NCI-H82 treated with DMSO at 0.1 percent for 48 hours (cell line): ENCODE measurements at regions not wholly inside any gene's neighbourhood (a gene's known extent, or its start where the extent isn't known, plus 50 kb on each side); places are given as distances from the start of the nearest gene placed in this dataset.
A peak's percentile ranks its signal among the peaks of the same experiment; 100 is the strongest.
"Not testable (repeated sequence)": the region's sequence is repeated elsewhere in the genome, so short reads cannot be mapped to it uniquely, and the experiment has no call there.

Source experiments
- DNase-seq: peaks from one replicate; lab custom pipeline; 2025; ENCODE audit not compliant: unreplicated experiment; lab: John Stamatoyannopoulos, UW

GRCh38 chr13:70812481-70812880 is 704.2 kb upstream of the KLHL1 start:
- no peak for DNase-seq

GRCh38 chr13:70809588-70809987 is 701.3 kb upstream of the KLHL1 start:
- DNase-seq, result no peak

- no peak for DNase-seq
Observed at GRCh38 chr13:70798385-70798784, 690.1 kb upstream of the KLHL1 start.

GRCh38 chr13:70795484-70795883 is 687.2 kb upstream of the KLHL1 start:
- no peak for DNase-seq

GRCh38 chr13:70792121-70792520 is 683.9 kb upstream of the KLHL1 start:
- DNase-seq, result no peak

- DNase-seq, result no peak
Observed at GRCh38 chr13:70789751-70790150, 681.5 kb upstream of the KLHL1 start.

GRCh38 chr13:70788074-70788473 is 679.8 kb upstream of the KLHL1 start:
- DNase-seq, result no peak

GRCh38 chr13:70784207-70784989 is 676.1 kb upstream of the KLHL1 start:
- peak; percentile 70 for DNase-seq

- no peak for DNase-seq
Observed at GRCh38 chr13:70769817-70770216, 661.6 kb upstream of the KLHL1 start.

GRCh38 chr13:70758932-70759331 is 650.7 kb upstream of the KLHL1 start:
- no peak for DNase-seq

GRCh38 chr13:70756088-70756487 is 647.8 kb upstream of the KLHL1 start:
- DNase-seq, result peak; percentile 61

- DNase-seq, result peak; percentile 96
Observed at GRCh38 chr13:70755456-70755855, 647.2 kb upstream of the KLHL1 start.

- peak; percentile 99 for DNase-seq
Observed at GRCh38 chr13:70747262-70747661, 639.0 kb upstream of the KLHL1 start.

- DNase-seq, result not testable (repeated sequence)
Observed at GRCh38 chr13:70746469-70746868, 638.2 kb upstream of the KLHL1 start.

GRCh38 chr13:70736622-70737317 is 628.5 kb upstream of the KLHL1 start:
- DNase-seq, result peak; percentile 55

GRCh38 chr13:70732611-70733010 is 624.4 kb upstream of the KLHL1 start:
- no peak for DNase-seq

GRCh38 chr13:70729369-70729768 is 621.1 kb upstream of the KLHL1 start:
- DNase-seq, result no peak

- DNase-seq, result peak; percentile 43
Observed at GRCh38 chr13:70723732-70724131, 615.5 kb upstream of the KLHL1 start.

GRCh38 chr13:70720386-70720785 is 612.1 kb upstream of the KLHL1 start:
- DNase-seq, result no peak

GRCh38 chr13:70714993-70715392 is 606.7 kb upstream of the KLHL1 start:
- DNase-seq, result no peak

- DNase-seq, result no peak
Observed at GRCh38 chr13:70708775-70709174, 600.5 kb upstream of the KLHL1 start.

GRCh38 chr13:70703755-70704154 is 595.5 kb upstream of the KLHL1 start:
- DNase-seq, result no peak
